Activated naive CD8-positive, alpha-beta T cell treated with anti-CD3 and anti-CD28 coated beads, Interleukin-2, amount 50 U/mL, for 24 hours (primary cell): ENCODE measurements at regions not wholly inside any gene's neighbourhood (a gene's known extent, or its start where the extent isn't known, plus 50 kb on each side); places are given as distances from the start of the nearest gene placed in this dataset.
"Not testable (repeated sequence)": the region's sequence is repeated elsewhere in the genome, so short reads cannot be mapped to it uniquely, and the experiment has no call there.

ENCODE experiments used
- ATAC-seq: fragments of 150-1000 bp; cut with Tn5 transposase; one replicate; pipeline ENCODE4 v1.10.0; 2021
- DNase-seq: peaks from one replicate; pipeline ENCODE4 v3.0.0; 2021
- H3K27ac Mint-ChIP-seq: one replicate; pipeline ENCODE4 v1.8.0; 2021; ENCODE audit warnings: mild to moderate bottlenecking, mixed read lengths
- H3K27me3 Mint-ChIP-seq: one replicate; pipeline ENCODE4 v1.8.0; 2021; ENCODE audit warnings: mixed read lengths
- H3K36me3 Mint-ChIP-seq: one replicate; pipeline ENCODE4 v1.8.0; 2021; ENCODE audit warnings: low read depth, mixed read lengths
- H3K4me1 Mint-ChIP-seq: one replicate; pipeline ENCODE4 v1.8.0; 2021; ENCODE audit warnings: mixed read lengths
- H3K4me3 Mint-ChIP-seq: one replicate; pipeline ENCODE4 v1.8.0; 2021; ENCODE audit warnings: mild to moderate bottlenecking, moderate library complexity, mixed read lengths
- H3K9me3 Mint-ChIP-seq: one replicate; pipeline ENCODE4 v1.8.0; 2021; ENCODE audit warnings: mixed read lengths

GRCh38 chr4:72677886-72678285 lies 108.9 kb upstream of the ADAMTS3 start:
- Mint-ChIP-seq H3K9me3 (peaks cover 3% of the 10 kb centered on the region), H3K4me1 (no peaks in the 10 kb centered on the region), H3K36me3 (no peaks in the 10 kb centered on the region), H3K27ac (no peak overlapping the region), H3K4me3 (no peak overlapping the region), H3K27me3 (peaks cover 7% of the 10 kb centered on the region)
- no peak for DNase-seq
- ATAC-seq: no peak

- no peak overlapping the region for H3K4me3 Mint-ChIP-seq
- peaks cover 3% of the 10 kb centered on the region for H3K9me3 Mint-ChIP-seq
- H3K4me1 Mint-ChIP-seq: no peaks in the 10 kb centered on the region
- DNase-seq: no peak
- peaks cover 7% of the 10 kb centered on the region for H3K27me3 Mint-ChIP-seq
- H3K36me3 Mint-ChIP-seq: no peaks in the 10 kb centered on the region
- ATAC-seq: no peak
- no peak overlapping the region for H3K27ac Mint-ChIP-seq
These were observed 108.2 kb upstream of the ADAMTS3 start for GRCh38 chr4:72677265-72677664.

- Mint-ChIP-seq H3K4me1 (no peaks in the 10 kb centered on the region), H3K4me3 (no peak overlapping the region), H3K27ac (no peak overlapping the region), H3K9me3 (no peaks in the 10 kb centered on the region), H3K27me3 (peaks cover 5% of the 10 kb centered on the region), H3K36me3 (no peaks in the 10 kb centered on the region)
- DNase-seq: no peak
- no peak for ATAC-seq
These were observed 103.0 kb upstream of the ADAMTS3 start for GRCh38 chr4:72671980-72672379.

- Mint-ChIP-seq H3K4me1 (no peaks in the 10 kb centered on the region), H3K36me3 (no peaks in the 10 kb centered on the region), H3K9me3 (no peaks in the 10 kb centered on the region), H3K27ac (no peak overlapping the region), H3K27me3 (peaks cover 3% of the 10 kb centered on the region), H3K4me3 (no peak overlapping the region)
- no peak for DNase-seq
- ATAC-seq: no peak
These were observed 101.5 kb upstream of the ADAMTS3 start for GRCh38 chr4:72670521-72670920.

GRCh38 chr4:72666910-72667309 lies 97.9 kb upstream of the ADAMTS3 start:
- ATAC-seq: no peak
- H3K27ac Mint-ChIP-seq: no peak overlapping the region

GRCh38 chr4:72665171-72665968 lies 96.3 kb upstream of the ADAMTS3 start:
- Mint-ChIP-seq H3K9me3 (no peaks in the 10 kb centered on the region), H3K4me1 (no peaks in the 10 kb centered on the region), H3K4me3 (no peak overlapping the region), H3K27me3 (peaks cover 2% of the 10 kb centered on the region), H3K27ac (no peak overlapping the region), H3K36me3 (no peaks in the 10 kb centered on the region)
- ATAC-seq (no peak), DNase-seq (no peak)

More at GRCh38 chr4:72666910-72667309, 97.9 kb upstream of the ADAMTS3 start:
- Mint-ChIP-seq H3K4me3 (no peak overlapping the region), H3K27me3 (no peaks in the 10 kb centered on the region), H3K4me1 (no peaks in the 10 kb centered on the region), H3K9me3 (no peaks in the 10 kb centered on the region), H3K36me3 (no peaks in the 10 kb centered on the region)
- no peak for DNase-seq

- Mint-ChIP-seq H3K36me3 (no peaks in the 10 kb centered on the region), H3K9me3 (no peaks in the 10 kb centered on the region), H3K27me3 (peaks cover 2% of the 10 kb centered on the region), H3K4me1 (no peaks in the 10 kb centered on the region), H3K27ac (no peak overlapping the region), H3K4me3 (no peak overlapping the region)
- no peak for DNase-seq
- no peak for ATAC-seq
These were observed 94.8 kb upstream of the ADAMTS3 start for GRCh38 chr4:72663828-72664227.

- peaks cover 2% of the 10 kb centered on the region for H3K27me3 Mint-ChIP-seq
- H3K4me1 Mint-ChIP-seq: no peaks in the 10 kb centered on the region
- H3K27ac Mint-ChIP-seq: no peak overlapping the region
- H3K9me3 Mint-ChIP-seq: no peaks in the 10 kb centered on the region
- DNase-seq: no peak
- ATAC-seq: no peak
- no peak overlapping the region for H3K4me3 Mint-ChIP-seq
- H3K36me3 Mint-ChIP-seq: no peaks in the 10 kb centered on the region
These were observed 92.8 kb upstream of the ADAMTS3 start for GRCh38 chr4:72661830-72662229.

GRCh38 chr4:72641611-72642010 lies 72.6 kb upstream of the ADAMTS3 start:
- no peaks in the 10 kb centered on the region for H3K9me3 Mint-ChIP-seq
- no peaks in the 10 kb centered on the region for H3K4me1 Mint-ChIP-seq
- DNase-seq (no peak), ATAC-seq (no peak)
- no peak overlapping the region for H3K27ac Mint-ChIP-seq
- H3K36me3 Mint-ChIP-seq: no peaks in the 10 kb centered on the region
- no peak overlapping the region for H3K4me3 Mint-ChIP-seq
- peaks cover 6% of the 10 kb centered on the region for H3K27me3 Mint-ChIP-seq

- H3K9me3 Mint-ChIP-seq: not testable (repeated sequence)
These were observed 67.8 kb upstream of the ADAMTS3 start for GRCh38 chr4:72636866-72637265.

GRCh38 chr4:72635931-72636330 lies 66.9 kb upstream of the ADAMTS3 start:
- DNase-seq, H3K9me3 Mint-ChIP-seq, H3K4me3 Mint-ChIP-seq, H3K36me3 Mint-ChIP-seq, H3K27ac Mint-ChIP-seq, H3K27me3 Mint-ChIP-seq, ATAC-seq, H3K4me1 Mint-ChIP-seq: not testable (repeated sequence)

More at GRCh38 chr4:72636866-72637265, 67.8 kb upstream of the ADAMTS3 start:
- H3K36me3 Mint-ChIP-seq, DNase-seq, H3K27ac Mint-ChIP-seq, H3K4me3 Mint-ChIP-seq, H3K4me1 Mint-ChIP-seq, ATAC-seq, H3K27me3 Mint-ChIP-seq: not testable (repeated sequence)

- H3K4me1 Mint-ChIP-seq, H3K9me3 Mint-ChIP-seq, DNase-seq, H3K36me3 Mint-ChIP-seq, H3K27me3 Mint-ChIP-seq, ATAC-seq, H3K4me3 Mint-ChIP-seq, H3K27ac Mint-ChIP-seq: not testable (repeated sequence)
These were observed 63.2 kb upstream of the ADAMTS3 start for GRCh38 chr4:72632253-72632652.

GRCh38 chr4:72631296-72631695 lies 62.3 kb upstream of the ADAMTS3 start:
- Mint-ChIP-seq H3K4me1 (no peaks in the 10 kb centered on the region), H3K36me3 (no peaks in the 10 kb centered on the region), H3K4me3 (no peak overlapping the region), H3K9me3 (peaks cover 6% of the 10 kb centered on the region), H3K27ac (no peak overlapping the region), H3K27me3 (no peaks in the 10 kb centered on the region)
- DNase-seq (no peak), ATAC-seq (no peak)

- H3K27ac Mint-ChIP-seq: no peak overlapping the region
- H3K9me3 Mint-ChIP-seq: no peaks in the 10 kb centered on the region
- no peak for ATAC-seq
- H3K27me3 Mint-ChIP-seq: no peaks in the 10 kb centered on the region
- H3K4me1 Mint-ChIP-seq: no peaks in the 10 kb centered on the region
- no peak overlapping the region for H3K4me3 Mint-ChIP-seq
- no peaks in the 10 kb centered on the region for H3K36me3 Mint-ChIP-seq
- DNase-seq: no peak
These were observed 60.5 kb upstream of the ADAMTS3 start for GRCh38 chr4:72629540-72629939.

- DNase-seq (no peak), ATAC-seq (no peak)
- Mint-ChIP-seq H3K27me3 (no peaks in the 10 kb centered on the region), H3K4me3 (no peak overlapping the region), H3K36me3 (no peaks in the 10 kb centered on the region), H3K9me3 (no peaks in the 10 kb centered on the region), H3K4me1 (no peaks in the 10 kb centered on the region), H3K27ac (no peak overlapping the region)
These were observed 58.7 kb upstream of the ADAMTS3 start for GRCh38 chr4:72627723-72628122.
